ENCODE measurements at regions not wholly inside any gene's neighbourhood (a gene's known extent, or its start where the extent isn't known, plus 50 kb on each side); places are given as distances from the start of the nearest gene placed in this dataset.

DNA sequence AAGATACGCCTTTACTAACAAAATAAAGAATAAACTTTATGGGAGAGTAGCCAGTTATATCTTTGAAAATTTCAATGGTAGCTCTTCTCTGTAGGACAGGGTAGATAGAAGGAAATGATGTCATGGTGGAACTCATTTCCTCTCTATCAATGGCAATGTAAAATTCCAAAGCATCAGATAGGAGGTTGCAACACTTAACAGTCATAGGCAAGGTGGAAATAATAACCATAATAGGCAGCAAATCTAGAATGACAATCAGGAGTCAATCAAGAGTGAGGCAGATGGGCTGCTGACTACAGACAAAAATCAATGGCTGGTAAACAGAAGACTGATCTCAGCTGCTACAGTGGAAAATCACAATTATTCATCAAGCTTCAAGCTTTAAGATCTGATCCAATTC lies 53.9 kb upstream of the TET2 start:
- TF ChIP-seq, protein P1, sequence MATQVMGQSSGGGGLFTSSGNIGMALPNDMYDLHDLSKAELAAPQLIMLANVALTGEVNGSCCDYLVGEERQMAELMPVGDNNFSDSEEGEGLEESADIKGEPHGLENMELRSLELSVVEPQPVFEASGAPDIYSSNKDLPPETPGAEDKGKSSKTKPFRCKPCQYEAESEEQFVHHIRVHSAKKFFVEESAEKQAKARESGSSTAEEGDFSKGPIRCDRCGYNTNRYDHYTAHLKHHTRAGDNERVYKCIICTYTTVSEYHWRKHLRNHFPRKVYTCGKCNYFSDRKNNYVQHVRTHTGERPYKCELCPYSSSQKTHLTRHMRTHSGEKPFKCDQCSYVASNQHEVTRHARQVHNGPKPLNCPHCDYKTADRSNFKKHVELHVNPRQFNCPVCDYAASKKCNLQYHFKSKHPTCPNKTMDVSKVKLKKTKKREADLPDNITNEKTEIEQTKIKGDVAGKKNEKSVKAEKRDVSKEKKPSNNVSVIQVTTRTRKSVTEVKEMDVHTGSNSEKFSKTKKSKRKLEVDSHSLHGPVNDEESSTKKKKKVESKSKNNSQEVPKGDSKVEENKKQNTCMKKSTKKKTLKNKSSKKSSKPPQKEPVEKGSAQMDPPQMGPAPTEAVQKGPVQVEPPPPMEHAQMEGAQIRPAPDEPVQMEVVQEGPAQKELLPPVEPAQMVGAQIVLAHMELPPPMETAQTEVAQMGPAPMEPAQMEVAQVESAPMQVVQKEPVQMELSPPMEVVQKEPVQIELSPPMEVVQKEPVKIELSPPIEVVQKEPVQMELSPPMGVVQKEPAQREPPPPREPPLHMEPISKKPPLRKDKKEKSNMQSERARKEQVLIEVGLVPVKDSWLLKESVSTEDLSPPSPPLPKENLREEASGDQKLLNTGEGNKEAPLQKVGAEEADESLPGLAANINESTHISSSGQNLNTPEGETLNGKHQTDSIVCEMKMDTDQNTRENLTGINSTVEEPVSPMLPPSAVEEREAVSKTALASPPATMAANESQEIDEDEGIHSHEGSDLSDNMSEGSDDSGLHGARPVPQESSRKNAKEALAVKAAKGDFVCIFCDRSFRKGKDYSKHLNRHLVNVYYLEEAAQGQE (IDR thresholded peaks at IDR 0.05; ENCODE audit: low read depth) = no peak
- TF ChIP-seq YY1 (IDR thresholded peaks at IDR 0.05; ENCODE audit: low read depth) (no peak), ZBTB7A (IDR thresholded peaks at IDR 0.05; ENCODE audit: low read depth) (no peak), RAD21 (IDR thresholded peaks at IDR 0.05; ENCODE audit: low read depth) (no peak), EGR1 (IDR thresholded peaks at IDR 0.05) (no peak), FOXM1 (IDR thresholded peaks at IDR 0.05; ENCODE audit: borderline replicate concordance, low read depth) (no peak), CREB1 (IDR thresholded peaks at IDR 0.05; ENCODE audit: low read depth) (no peak), TEAD4 (IDR thresholded peaks at IDR 0.05) (no peak), NFIC (IDR thresholded peaks at IDR 0.05) (no peak), TCF12 (IDR thresholded peaks at IDR 0.05; ENCODE audit: low read depth) (no peak), CEBPB (IDR thresholded peaks at IDR 0.05) (no peak), TAF1 (IDR thresholded peaks at IDR 0.05; ENCODE audit: low read depth) (no peak), EP300 (IDR thresholded peaks at IDR 0.05; ENCODE audit: borderline replicate concordance) (no peak)
- TF ChIP-seq, protein P2, sequence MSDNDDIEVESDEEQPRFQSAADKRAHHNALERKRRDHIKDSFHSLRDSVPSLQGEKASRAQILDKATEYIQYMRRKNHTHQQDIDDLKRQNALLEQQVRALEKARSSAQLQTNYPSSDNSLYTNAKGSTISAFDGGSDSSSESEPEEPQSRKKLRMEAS (IDR thresholded peaks at IDR 0.05) = no peak
- TF ChIP-seq, protein P3, sequence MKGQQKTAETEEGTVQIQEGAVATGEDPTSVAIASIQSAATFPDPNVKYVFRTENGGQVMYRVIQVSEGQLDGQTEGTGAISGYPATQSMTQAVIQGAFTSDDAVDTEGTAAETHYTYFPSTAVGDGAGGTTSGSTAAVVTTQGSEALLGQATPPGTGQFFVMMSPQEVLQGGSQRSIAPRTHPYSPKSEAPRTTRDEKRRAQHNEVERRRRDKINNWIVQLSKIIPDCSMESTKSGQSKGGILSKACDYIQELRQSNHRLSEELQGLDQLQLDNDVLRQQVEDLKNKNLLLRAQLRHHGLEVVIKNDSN (IDR thresholded peaks at IDR 0.05) = no peak

DNA sequence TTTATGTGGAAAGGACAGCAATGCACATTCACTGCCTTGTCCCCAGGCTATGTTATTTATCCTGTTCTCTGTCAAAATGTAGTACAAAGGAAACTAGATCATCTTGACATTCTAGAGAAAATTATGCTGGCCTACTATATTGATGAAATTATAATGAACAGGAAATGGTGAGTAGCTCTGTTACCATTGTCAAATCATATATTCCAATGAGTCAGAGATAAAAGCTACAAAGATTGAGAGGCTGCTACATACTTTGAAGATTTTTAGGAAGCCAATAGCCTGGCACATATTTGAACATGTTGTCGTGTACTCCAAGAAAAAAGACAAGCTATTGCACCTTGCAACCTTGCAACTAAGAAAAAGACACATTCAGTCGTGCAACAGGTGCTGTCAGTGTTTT lies 52.7 kb upstream of the TET2 start:
- TF ChIP-seq NFIC (IDR thresholded peaks at IDR 0.05) (no peak), TAF1 (IDR thresholded peaks at IDR 0.05; ENCODE audit: low read depth) (no peak), ZBTB7A (IDR thresholded peaks at IDR 0.05; ENCODE audit: low read depth) (no peak), CREB1 (IDR thresholded peaks at IDR 0.05; ENCODE audit: low read depth) (no peak), TCF12 (IDR thresholded peaks at IDR 0.05; ENCODE audit: low read depth) (no peak), YY1 (IDR thresholded peaks at IDR 0.05; ENCODE audit: low read depth) (no peak), FOXM1 (IDR thresholded peaks at IDR 0.05; ENCODE audit: borderline replicate concordance, low read depth) (no peak), CEBPB (IDR thresholded peaks at IDR 0.05) (no peak), EGR1 (IDR thresholded peaks at IDR 0.05) (no peak), TEAD4 (IDR thresholded peaks at IDR 0.05) (no peak), EP300 (IDR thresholded peaks at IDR 0.05; ENCODE audit: borderline replicate concordance) (no peak), RAD21 (IDR thresholded peaks at IDR 0.05; ENCODE audit: low read depth) (no peak)
- TF ChIP-seq, protein P2 (IDR thresholded peaks at IDR 0.05) = no peak
- TF ChIP-seq, protein P3 (IDR thresholded peaks at IDR 0.05) = no peak
- TF ChIP-seq, protein P1 (IDR thresholded peaks at IDR 0.05; ENCODE audit: low read depth) = no peak

Data from Ishikawa (cell line).